Mucosa of rectum (tissue), 2 donors: ENCODE measurements at regions not wholly inside any gene's neighbourhood (a gene's known extent, or its start where the extent isn't known, plus 50 kb on each side); places are given as distances from the start of the nearest gene placed in this dataset.

Experiments used
- H3K27ac ChIP-seq, 2 donors: one replicate each; pipeline ENCODE4 v1.7.0; 2013; ENCODE audit warnings: inconsistent platforms in 2 of 2, low read depth in 2 of 2, low read length in 2 of 2
- H3K27me3 ChIP-seq, 2 donors: one replicate each; pipeline ENCODE4 v1.7.0; 2013; ENCODE audit warnings: low read length in 2 of 2; ENCODE audit not compliant: control insufficient read depth in 2 of 2, insufficient read depth in 2 of 2
- H3K36me3 ChIP-seq, 2 donors: one replicate each; pipeline ENCODE4 v1.7.0; 2013; ENCODE audit warnings: low read length in 2 of 2; ENCODE audit not compliant: control insufficient read depth in 2 of 2, insufficient read depth in 2 of 2
- H3K4me1 ChIP-seq, 2 donors: one replicate each; pipeline ENCODE4 v1.7.0; 2013; ENCODE audit warnings: low read length in 2 of 2, mild to moderate bottlenecking in 1 of 2; ENCODE audit not compliant: control insufficient read depth in 2 of 2, insufficient read depth in 2 of 2
- H3K4me3 ChIP-seq, 2 donors: one replicate each; pipeline ENCODE4 v1.7.0; 2013; ENCODE audit warnings: low read length in 2 of 2
- H3K9ac ChIP-seq, 2 donors: one replicate each; pipeline ENCODE4 v1.7.0; 2013; ENCODE audit warnings: low read length in 2 of 2, low read depth in 1 of 2, mild to moderate bottlenecking in 1 of 2
- H3K9me3 ChIP-seq, 2 donors: one replicate each; pipeline ENCODE4 v1.7.0; 2013; ENCODE audit warnings: low read length in 2 of 2; ENCODE audit not compliant: control insufficient read depth in 2 of 2
- donor health status: healthy.
- donor health status: Normal muscosa, but diverticular disease.

GRCh38 chr11:115845872-115846271 lies 341.7 kb upstream of the CADM1 start:
- Histone ChIP-seq H3K9me3 (no peaks in the 10 kb centered on the region), H3K4me3 (no peak overlapping the region), H3K4me1 (no peaks in the 10 kb centered on the region), H3K27ac (no peak overlapping the region), H3K9ac (no peak overlapping the region), H3K27me3 (no peaks in the 10 kb centered on the region), H3K36me3 (no peaks in the 10 kb centered on the region)

DNA sequence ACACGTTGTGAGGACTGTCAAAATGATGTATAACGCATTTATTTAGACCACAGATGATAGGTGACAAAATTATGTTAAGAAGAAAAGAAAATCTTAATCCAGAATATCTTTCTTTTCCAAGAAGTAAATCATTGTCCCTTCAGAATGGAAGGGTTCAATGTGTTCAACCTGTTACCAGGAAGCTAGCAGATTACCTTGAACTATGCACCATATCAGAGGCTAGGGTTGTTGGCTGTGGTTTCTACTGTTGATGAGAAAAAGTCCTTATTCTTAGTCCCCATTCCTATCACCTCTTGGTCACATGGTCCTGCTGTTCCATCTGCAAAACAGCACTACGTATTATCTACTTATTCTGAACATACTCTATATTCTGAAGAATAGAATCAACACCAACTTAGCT lies 339.5 kb upstream of the CADM1 start:
- H3K36me3 ChIP-seq = no peaks in the 10 kb centered on the region
- H3K9me3 ChIP-seq = peaks cover 0 to under 1% of the 10 kb centered on the region in 2 donors
- no peak overlapping the region for H3K4me3 ChIP-seq
- H3K27ac ChIP-seq = no peak overlapping the region
- H3K4me1 ChIP-seq = no peaks in the 10 kb centered on the region
- no peaks in the 10 kb centered on the region for H3K27me3 ChIP-seq
- no peak overlapping the region for H3K9ac ChIP-seq

- H3K4me3 ChIP-seq = no peak overlapping the region
- no peaks in the 10 kb centered on the region for H3K27me3 ChIP-seq
- no peak overlapping the region for H3K9ac ChIP-seq
- H3K36me3 ChIP-seq = no peaks in the 10 kb centered on the region
- H3K27ac ChIP-seq = no peak overlapping the region
- H3K9me3 ChIP-seq = peaks cover 0 to 2% of the 10 kb centered on the region in 2 donors
- no peaks in the 10 kb centered on the region for H3K4me1 ChIP-seq
These were observed 338.9 kb upstream of the CADM1 start for GRCh38 chr11:115843111-115843510.

GRCh38 chr11:115820026-115820425 lies 315.8 kb upstream of the CADM1 start:
- H3K9ac ChIP-seq = no peak overlapping the region
- H3K27ac ChIP-seq = no peak overlapping the region
- H3K36me3 ChIP-seq = no peaks in the 10 kb centered on the region
- no peaks in the 10 kb centered on the region for H3K4me1 ChIP-seq
- H3K9me3 ChIP-seq = no peaks in the 10 kb centered on the region
- H3K27me3 ChIP-seq = no peaks in the 10 kb centered on the region
- no peak overlapping the region for H3K4me3 ChIP-seq

DNA sequence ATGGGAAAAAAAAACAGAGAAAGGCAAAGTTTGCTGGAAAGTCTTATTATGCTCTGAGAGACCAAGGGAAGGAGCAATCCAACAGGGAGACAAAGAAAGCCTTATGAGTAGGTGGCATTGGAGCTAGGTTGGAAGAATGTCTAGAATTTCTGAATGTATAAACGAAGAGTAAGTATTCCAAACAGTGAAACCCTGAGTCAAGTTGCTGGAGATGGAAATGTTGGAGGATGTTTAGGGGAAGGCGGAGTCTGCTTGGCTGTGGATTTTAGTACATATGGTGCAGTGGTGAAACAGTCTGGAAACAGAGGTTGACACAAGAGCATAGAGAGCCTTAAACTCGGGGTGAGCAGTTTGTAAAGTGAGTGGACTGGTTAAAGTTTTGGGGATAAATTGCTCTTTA lies 314.8 kb upstream of the CADM1 start:
- Histone ChIP-seq H3K36me3 (no peaks in the 10 kb centered on the region), H3K4me3 (no peak overlapping the region), H3K9ac (no peak overlapping the region), H3K9me3 (no peaks in the 10 kb centered on the region), H3K27ac (no peak overlapping the region), H3K4me1 (no peaks in the 10 kb centered on the region), H3K27me3 (no peaks in the 10 kb centered on the region)

- no peaks in the 10 kb centered on the region for H3K9me3 ChIP-seq
- H3K27me3 ChIP-seq = no peaks in the 10 kb centered on the region
- no peak overlapping the region for H3K9ac ChIP-seq
- H3K27ac ChIP-seq = no peak overlapping the region
- H3K4me3 ChIP-seq = no peak overlapping the region
- no peaks in the 10 kb centered on the region for H3K4me1 ChIP-seq
- no peaks in the 10 kb centered on the region for H3K36me3 ChIP-seq
These were observed 313.7 kb upstream of the CADM1 start for GRCh38 chr11:115817844-115818468.

- no peak overlapping the region for H3K9ac ChIP-seq
- no peak overlapping the region for H3K4me3 ChIP-seq
- H3K4me1 ChIP-seq = no peaks in the 10 kb centered on the region
- H3K27ac ChIP-seq = no peak overlapping the region
- no peaks in the 10 kb centered on the region for H3K27me3 ChIP-seq
- peaks cover 0 to 5% of the 10 kb centered on the region in 2 donors for H3K9me3 ChIP-seq
- H3K36me3 ChIP-seq = no peaks in the 10 kb centered on the region
These were observed 304.2 kb upstream of the CADM1 start for GRCh38 chr11:115808351-115808940.

DNA sequence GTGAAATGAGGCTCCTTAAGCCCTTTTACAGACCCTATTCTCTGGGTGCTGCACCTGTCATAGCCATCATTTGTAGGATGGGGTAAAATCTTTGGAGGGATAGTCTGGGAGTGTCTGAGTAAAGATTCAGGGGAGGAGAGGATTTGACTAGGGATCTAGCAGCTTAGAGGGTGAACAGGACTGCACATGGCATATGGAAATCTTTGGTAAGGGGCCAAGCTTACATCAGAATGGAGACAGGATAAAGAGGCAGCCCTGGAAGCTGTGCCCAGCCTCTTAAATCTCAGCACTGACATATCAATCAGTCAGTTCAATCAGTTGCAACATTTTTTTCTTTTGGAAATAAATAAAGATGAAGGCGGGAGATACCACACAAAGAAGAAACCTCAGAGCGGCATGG lies 301.8 kb upstream of the CADM1 start:
- Histone ChIP-seq H3K27me3 (no peaks in the 10 kb centered on the region), H3K4me1 (no peaks in the 10 kb centered on the region), H3K4me3 (no peak overlapping the region), H3K9ac (no peak overlapping the region), H3K9me3 (peaks cover 0 to 5% of the 10 kb centered on the region in 2 donors), H3K27ac (no peak overlapping the region), H3K36me3 (no peaks in the 10 kb centered on the region)

DNA sequence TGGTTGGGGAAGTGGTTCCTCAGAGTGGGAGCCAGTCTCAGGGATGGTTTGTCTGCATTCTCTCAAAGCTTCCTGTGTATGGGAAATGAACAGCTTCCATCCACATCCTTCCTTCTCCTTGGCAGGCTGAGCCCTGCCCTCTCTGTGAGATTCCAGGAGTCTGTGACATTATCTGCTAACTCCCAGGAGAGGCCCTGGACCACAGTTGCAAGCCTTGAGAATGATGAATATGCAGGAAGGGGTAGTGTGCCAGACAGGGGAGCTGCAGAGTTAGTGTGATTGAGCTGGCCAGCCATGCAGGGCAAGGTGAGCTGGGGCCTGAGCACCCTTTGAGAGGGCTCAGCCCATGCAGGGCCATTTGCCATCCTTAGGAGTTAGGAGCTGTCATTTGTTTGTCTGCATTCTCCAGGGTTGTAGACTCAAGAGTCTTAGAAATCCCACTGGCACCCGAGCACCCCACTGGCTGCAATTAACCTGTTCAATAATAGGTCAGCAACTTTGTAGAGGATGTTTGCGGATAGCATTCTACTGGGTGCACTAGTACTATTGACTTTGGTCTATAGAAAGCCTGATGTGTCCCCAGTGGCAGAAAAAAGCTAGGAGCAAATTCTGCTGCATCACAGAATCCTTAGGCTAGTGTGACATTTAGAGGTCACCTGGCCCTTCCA lies 299.0 kb upstream of the CADM1 start:
- no peak overlapping the region for H3K4me3 ChIP-seq

DNA sequence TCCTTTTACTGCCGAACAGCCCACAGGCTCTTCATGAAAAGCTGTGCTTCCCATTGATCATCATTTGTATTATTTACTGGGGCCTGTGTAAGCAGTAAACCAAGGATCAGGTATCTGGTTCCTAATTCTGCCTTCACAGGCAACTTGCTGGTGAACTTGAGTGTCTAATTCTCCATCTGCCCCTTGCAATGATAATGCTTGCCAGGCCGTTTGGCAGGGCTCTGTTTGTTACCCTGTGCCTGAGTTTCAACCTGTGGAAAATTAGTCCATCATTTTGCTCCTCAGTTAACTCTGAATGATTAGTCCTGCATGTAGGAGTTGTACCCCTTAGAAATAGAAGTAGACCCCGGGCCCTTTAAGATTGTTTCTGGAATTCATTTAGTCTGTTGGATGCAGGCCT lies 298.4 kb upstream of the CADM1 start:
- H3K9me3 ChIP-seq = peaks cover 0 to 2% of the 10 kb centered on the region in 2 donors
- no peak overlapping the region for H3K27ac ChIP-seq

More for the DNA sequence above, 299.0 kb upstream of the CADM1 start:
- Histone ChIP-seq H3K9me3 (peaks cover 0 to 2% of the 10 kb centered on the region in 2 donors), H3K27ac (no peak overlapping the region), H3K9ac (no peak overlapping the region), H3K36me3 (no peaks in the 10 kb centered on the region), H3K4me1 (no peaks in the 10 kb centered on the region), H3K27me3 (no peaks in the 10 kb centered on the region)

More for the DNA sequence above, 298.4 kb upstream of the CADM1 start:
- Histone ChIP-seq H3K9ac (no peak overlapping the region), H3K27me3 (no peaks in the 10 kb centered on the region), H3K4me3 (no peak overlapping the region), H3K36me3 (no peaks in the 10 kb centered on the region), H3K4me1 (no peaks in the 10 kb centered on the region)
